Liver (tissue), 8 donors: ENCODE measurements at regions not wholly inside any gene's neighbourhood (a gene's known extent, or its start where the extent isn't known, plus 50 kb on each side); places are given as distances from the start of the nearest gene placed in this dataset.

Source experiments
- DNase-seq: peaks from one replicate; pipeline ENCODE4 v3.0.0-alpha.2; 2017; ENCODE audit warnings: low spot score
- H3K27ac ChIP-seq, 2 donors: one replicate each; pipeline ENCODE4 v1.7.0; 2013; ENCODE audit warnings: inconsistent platforms in 2 of 2, low read length in 2 of 2, control low read depth in 1 of 2, low read depth in 1 of 2, mild to moderate bottlenecking in 1 of 2
- H3K27me3 ChIP-seq, 4 donors: one replicate each; pipeline versions ENCODE4 v1.6.1 to v1.7.0; 2013; ENCODE audit warnings: low read length in 3 of 4, inconsistent platforms in 1 of 4, mild to moderate bottlenecking in 1 of 4, moderate library complexity in 1 of 4; ENCODE audit not compliant: control insufficient read depth in 4 of 4, insufficient read depth in 4 of 4
- H3K36me3 ChIP-seq, 4 donors: one replicate each; pipeline versions ENCODE4 v1.6.1 to v1.7.0; 2013; ENCODE audit warnings: low read length in 3 of 4, mild to moderate bottlenecking in 3 of 4, low read depth in 1 of 4, moderate library complexity in 1 of 4; ENCODE audit not compliant: control insufficient read depth in 4 of 4, insufficient read depth in 3 of 4
- H3K4me1 ChIP-seq, 4 donors: one replicate each; pipeline versions ENCODE4 v1.6.1 to v1.7.0; 2013; ENCODE audit warnings: low read length in 3 of 4, mild to moderate bottlenecking in 3 of 4, moderate library complexity in 1 of 4; ENCODE audit not compliant: control insufficient read depth in 4 of 4, insufficient read depth in 4 of 4
- H3K4me3 ChIP-seq, 3 donors: one replicate each; pipeline versions ENCODE4 v1.6.1 to v1.7.0; 2013; ENCODE audit warnings: low read length in 3 of 3, control low read depth in 1 of 3, low read depth in 1 of 3, mild to moderate bottlenecking in 1 of 3
- H3K9ac ChIP-seq, 2 donors: one replicate each; pipeline ENCODE4 v1.7.0; 2013; ENCODE audit warnings: low read length in 2 of 2, mild to moderate bottlenecking in 2 of 2, moderate library complexity in 2 of 2, control low read depth in 1 of 2, low read depth in 1 of 2
- H3K9me3 ChIP-seq, 4 donors: one replicate each; pipeline versions ENCODE4 v1.6.1 to v1.7.0; 2013; ENCODE audit warnings: low read length in 3 of 4; ENCODE audit not compliant: control insufficient read depth in 4 of 4
- EGR1 ChIP-seq, 2 donors: IDR thresholded peaks; 2 replicates each; pipeline ENCODE4 v1.6.1; 2016 to 2018; ENCODE audit warnings: antibody characterized with exemption in 2 of 2, low read depth in 2 of 2
- FOXA1 ChIP-seq: IDR thresholded peaks from 2 replicates; pipeline ENCODE4 v1.6.1; 2016; ENCODE audit warnings: antibody characterized with exemption
- GABPA ChIP-seq, 2 donors: IDR thresholded peaks in 1 of 2; conservative IDR thresholded peaks in 1 of 2; 2 replicates each; pipeline ENCODE4 v1.6.1; 2016; ENCODE audit warnings: antibody characterized with exemption in 2 of 2, mild to moderate bottlenecking in 1 of 2, moderate library complexity in 1 of 2
- HNF4G ChIP-seq: IDR thresholded peaks from 2 replicates; pipeline ENCODE4 v1.6.1; 2016; ENCODE audit warnings: antibody characterized with exemption
- NR2F2 ChIP-seq: IDR thresholded peaks from 2 replicates; pipeline ENCODE4 v1.6.1; 2016; ENCODE audit warnings: antibody characterized with exemption
- TAF1 ChIP-seq: conservative IDR thresholded peaks from 2 replicates; pipeline ENCODE4 v1.6.1; 2016; ENCODE audit warnings: antibody characterized with exemption, mild to moderate bottlenecking
- WGBS: extraction: QIAGEN DNeasy Blood & Tissue Kit; methylation state at CpG from one replicate; pipeline ENCODE4 v1.1.7; 2013; 5-methylcytosine and 5-hydroxymethylcytosine counted together
- TF ChIP-seq, protein P1 (sequence below): IDR thresholded peaks from 2 replicates; pipeline ENCODE4 v1.6.1; 2016; ENCODE audit warnings: antibody characterized with exemption
- TF ChIP-seq, protein P2 (sequence below): IDR thresholded peaks from 2 replicates; pipeline ENCODE4 v1.6.1; 2016; ENCODE audit warnings: antibody characterized with exemption
- TF ChIP-seq, protein P3 (sequence below): fragments of 150-350 bp; IDR thresholded peaks from 2 replicates; pipeline ENCODE4 v1.5.1; 2017; ENCODE audit warnings: improper control_type of control experiment, low read depth, low read length; ENCODE audit not compliant: missing input control
- TF ChIP-seq, protein P4 (sequence below): IDR thresholded peaks from 2 replicates; pipeline ENCODE4 v1.6.1; 2016; ENCODE audit warnings: antibody characterized with exemption
- TF ChIP-seq, protein P5 (sequence below): IDR thresholded peaks from 2 replicates; pipeline ENCODE4 v1.6.1; 2016; ENCODE audit warnings: antibody characterized with exemption, mild to moderate bottlenecking
- donor health status: healthy.
- donor health status: healthy.
- donor health status: healthy.
- donor health status: healthy.
- donor health status: healthy.

DNA sequence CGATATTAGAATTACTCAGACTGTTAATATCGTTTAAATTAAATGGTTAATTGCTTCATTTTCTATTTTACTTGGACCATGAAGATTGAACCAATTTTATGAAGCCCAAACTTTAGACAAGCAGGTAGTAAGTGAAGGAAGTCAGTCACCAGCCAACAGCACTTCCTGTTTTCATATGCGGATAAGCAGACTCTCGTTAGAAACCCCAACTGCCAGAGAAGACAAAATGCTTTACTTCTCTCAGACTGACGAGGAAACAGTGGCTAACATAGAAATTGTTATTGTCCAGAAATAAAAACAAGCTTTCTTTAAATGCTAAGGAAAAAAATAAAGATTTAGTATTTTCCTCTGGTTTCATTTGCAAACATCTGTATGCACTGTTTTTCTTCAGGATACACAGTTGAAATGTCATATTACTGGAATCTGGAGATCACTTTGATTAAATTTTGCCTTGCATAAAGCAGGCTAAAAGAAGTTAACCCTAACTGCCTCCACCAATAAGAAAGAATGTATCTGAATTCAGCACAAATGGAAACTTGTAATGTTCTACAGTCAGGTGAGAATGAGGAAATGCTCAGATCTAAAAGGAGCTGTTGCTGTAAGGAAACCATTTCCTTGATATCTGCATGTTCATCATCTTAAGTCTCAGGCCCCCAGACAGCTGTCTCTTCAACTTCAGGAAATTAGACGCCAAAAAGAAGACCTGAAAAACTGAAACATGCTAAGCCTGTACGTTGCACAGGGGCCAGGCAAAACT lies 129.8 kb upstream of the SAMSN1 start:
- Histone ChIP-seq H3K9me3 (no peaks in the 10 kb centered on the region), H3K27me3 (no peaks in the 10 kb centered on the region), H3K9ac (peak overlapping the region in 1 of 2 donors; percentile 20), H3K4me1 (no peaks in the 10 kb centered on the region), H3K27ac (no peak overlapping the region), H3K36me3 (no peaks in the 10 kb centered on the region), H3K4me3 (no peak overlapping the region)
- no peak for DNase-seq
- 51% methylated on average over 7 of the region's 7 CpGs for WGBS
- no peak for TF ChIP-seq TAF1

DNA sequence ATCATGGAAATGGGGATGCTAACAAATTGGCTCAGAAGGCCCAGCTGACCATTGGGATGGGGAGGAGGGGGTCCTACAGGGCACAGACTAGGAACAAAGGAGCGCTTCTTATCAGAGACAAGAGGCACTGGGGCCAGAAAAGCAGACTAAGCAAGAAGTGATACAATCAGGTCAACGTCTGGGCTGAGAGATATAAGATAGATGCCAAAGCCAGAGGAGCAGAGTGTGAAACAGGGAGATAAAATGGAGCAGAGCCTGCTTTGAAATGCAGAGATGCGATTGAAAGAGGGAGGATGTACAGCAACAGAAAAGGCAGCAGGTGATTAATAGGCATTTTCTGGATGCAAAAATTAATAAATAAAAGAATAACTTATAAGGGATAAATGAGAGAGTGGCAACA lies 127.5 kb upstream of the SAMSN1 start:
- Histone ChIP-seq H3K9me3 (no peaks in the 10 kb centered on the region), H3K4me3 (no peak overlapping the region), H3K27ac (no peak overlapping the region), H3K4me1 (no peaks in the 10 kb centered on the region), H3K9ac (no peak overlapping the region), H3K36me3 (no peaks in the 10 kb centered on the region), H3K27me3 (no peaks in the 10 kb centered on the region)
- WGBS = 19% methylated on average over 3 of the region's 3 CpGs
- no peak for DNase-seq
- TF ChIP-seq NR2F2 (no peak), FOXA1 (no peak)
- TF ChIP-seq, protein P1, sequence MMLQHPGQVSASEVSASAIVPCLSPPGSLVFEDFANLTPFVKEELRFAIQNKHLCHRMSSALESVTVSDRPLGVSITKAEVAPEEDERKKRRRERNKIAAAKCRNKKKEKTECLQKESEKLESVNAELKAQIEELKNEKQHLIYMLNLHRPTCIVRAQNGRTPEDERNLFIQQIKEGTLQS = no peak

DNA sequence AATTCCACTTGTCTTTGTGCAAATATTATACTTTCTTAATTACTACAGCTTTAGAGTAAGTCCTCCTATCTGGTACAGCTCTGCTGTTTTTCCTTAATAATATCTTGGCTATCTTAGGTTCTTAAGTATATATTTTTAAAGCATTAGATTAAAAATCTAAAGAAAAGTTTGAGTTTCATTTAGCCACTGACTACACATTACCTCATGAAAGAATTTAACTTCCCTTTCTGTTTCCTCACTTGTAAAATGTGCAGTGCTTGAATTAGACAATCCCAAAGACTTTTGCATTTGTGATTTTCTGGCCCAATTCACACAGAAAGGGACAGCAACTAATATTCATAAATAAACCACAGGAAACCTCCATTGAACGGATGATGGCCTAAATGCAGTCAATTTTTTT lies 126.4 kb upstream of the SAMSN1 start:
- no peaks in the 10 kb centered on the region for H3K4me1 ChIP-seq
- TF ChIP-seq HNF4G (no peak), EGR1 (IDR thresholded peaks at IDR 0.05; ENCODE audit: low read depth in 2 of 2) (no peak), FOXA1 (no peak), GABPA (IDR thresholded peaks at IDR 0.05 in 1 of 2, conservative IDR thresholded peaks at IDR 0.05 in 1 of 2) (no peak)
- TF ChIP-seq, protein P2, sequence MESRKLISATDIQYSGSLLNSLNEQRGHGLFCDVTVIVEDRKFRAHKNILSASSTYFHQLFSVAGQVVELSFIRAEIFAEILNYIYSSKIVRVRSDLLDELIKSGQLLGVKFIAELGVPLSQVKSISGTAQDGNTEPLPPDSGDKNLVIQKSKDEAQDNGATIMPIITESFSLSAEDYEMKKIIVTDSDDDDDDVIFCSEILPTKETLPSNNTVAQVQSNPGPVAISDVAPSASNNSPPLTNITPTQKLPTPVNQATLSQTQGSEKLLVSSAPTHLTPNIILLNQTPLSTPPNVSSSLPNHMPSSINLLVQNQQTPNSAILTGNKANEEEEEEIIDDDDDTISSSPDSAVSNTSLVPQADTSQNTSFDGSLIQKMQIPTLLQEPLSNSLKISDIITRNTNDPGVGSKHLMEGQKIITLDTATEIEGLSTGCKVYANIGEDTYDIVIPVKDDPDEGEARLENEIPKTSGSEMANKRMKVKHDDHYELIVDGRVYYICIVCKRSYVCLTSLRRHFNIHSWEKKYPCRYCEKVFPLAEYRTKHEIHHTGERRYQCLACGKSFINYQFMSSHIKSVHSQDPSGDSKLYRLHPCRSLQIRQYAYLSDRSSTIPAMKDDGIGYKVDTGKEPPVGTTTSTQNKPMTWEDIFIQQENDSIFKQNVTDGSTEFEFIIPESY = no peak
- TF ChIP-seq, protein P3, sequence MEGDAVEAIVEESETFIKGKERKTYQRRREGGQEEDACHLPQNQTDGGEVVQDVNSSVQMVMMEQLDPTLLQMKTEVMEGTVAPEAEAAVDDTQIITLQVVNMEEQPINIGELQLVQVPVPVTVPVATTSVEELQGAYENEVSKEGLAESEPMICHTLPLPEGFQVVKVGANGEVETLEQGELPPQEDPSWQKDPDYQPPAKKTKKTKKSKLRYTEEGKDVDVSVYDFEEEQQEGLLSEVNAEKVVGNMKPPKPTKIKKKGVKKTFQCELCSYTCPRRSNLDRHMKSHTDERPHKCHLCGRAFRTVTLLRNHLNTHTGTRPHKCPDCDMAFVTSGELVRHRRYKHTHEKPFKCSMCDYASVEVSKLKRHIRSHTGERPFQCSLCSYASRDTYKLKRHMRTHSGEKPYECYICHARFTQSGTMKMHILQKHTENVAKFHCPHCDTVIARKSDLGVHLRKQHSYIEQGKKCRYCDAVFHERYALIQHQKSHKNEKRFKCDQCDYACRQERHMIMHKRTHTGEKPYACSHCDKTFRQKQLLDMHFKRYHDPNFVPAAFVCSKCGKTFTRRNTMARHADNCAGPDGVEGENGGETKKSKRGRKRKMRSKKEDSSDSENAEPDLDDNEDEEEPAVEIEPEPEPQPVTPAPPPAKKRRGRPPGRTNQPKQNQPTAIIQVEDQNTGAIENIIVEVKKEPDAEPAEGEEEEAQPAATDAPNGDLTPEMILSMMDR = no peak
- TF ChIP-seq, protein P4, sequence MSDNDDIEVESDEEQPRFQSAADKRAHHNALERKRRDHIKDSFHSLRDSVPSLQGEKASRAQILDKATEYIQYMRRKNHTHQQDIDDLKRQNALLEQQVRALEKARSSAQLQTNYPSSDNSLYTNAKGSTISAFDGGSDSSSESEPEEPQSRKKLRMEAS = no peak
- TF ChIP-seq, protein P5, sequence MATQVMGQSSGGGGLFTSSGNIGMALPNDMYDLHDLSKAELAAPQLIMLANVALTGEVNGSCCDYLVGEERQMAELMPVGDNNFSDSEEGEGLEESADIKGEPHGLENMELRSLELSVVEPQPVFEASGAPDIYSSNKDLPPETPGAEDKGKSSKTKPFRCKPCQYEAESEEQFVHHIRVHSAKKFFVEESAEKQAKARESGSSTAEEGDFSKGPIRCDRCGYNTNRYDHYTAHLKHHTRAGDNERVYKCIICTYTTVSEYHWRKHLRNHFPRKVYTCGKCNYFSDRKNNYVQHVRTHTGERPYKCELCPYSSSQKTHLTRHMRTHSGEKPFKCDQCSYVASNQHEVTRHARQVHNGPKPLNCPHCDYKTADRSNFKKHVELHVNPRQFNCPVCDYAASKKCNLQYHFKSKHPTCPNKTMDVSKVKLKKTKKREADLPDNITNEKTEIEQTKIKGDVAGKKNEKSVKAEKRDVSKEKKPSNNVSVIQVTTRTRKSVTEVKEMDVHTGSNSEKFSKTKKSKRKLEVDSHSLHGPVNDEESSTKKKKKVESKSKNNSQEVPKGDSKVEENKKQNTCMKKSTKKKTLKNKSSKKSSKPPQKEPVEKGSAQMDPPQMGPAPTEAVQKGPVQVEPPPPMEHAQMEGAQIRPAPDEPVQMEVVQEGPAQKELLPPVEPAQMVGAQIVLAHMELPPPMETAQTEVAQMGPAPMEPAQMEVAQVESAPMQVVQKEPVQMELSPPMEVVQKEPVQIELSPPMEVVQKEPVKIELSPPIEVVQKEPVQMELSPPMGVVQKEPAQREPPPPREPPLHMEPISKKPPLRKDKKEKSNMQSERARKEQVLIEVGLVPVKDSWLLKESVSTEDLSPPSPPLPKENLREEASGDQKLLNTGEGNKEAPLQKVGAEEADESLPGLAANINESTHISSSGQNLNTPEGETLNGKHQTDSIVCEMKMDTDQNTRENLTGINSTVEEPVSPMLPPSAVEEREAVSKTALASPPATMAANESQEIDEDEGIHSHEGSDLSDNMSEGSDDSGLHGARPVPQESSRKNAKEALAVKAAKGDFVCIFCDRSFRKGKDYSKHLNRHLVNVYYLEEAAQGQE = no peak
- WGBS = 50% methylated on average over 1 of the region's 1 CpG

More for the DNA sequence above, 126.4 kb upstream of the SAMSN1 start:
- H3K9me3 ChIP-seq = no peaks in the 10 kb centered on the region
- no peak overlapping the region for H3K9ac ChIP-seq
- H3K4me3 ChIP-seq = no peak overlapping the region
- H3K36me3 ChIP-seq = no peaks in the 10 kb centered on the region
- no peaks in the 10 kb centered on the region for H3K27me3 ChIP-seq
- H3K27ac ChIP-seq = no peak overlapping the region
- no peak for DNase-seq
